GM18858 (cell line): ENCODE measurements at regions not wholly inside any gene's neighbourhood (a gene's known extent, or its start where the extent isn't known, plus 50 kb on each side); places are given as distances from the start of the nearest gene placed in this dataset.
A peak's percentile ranks its signal among the peaks of the same experiment; 100 is the strongest.

Source experiments
- ATAC-seq: cut with Tn5 transposase; IDR thresholded peaks from one replicate; pipeline ENCODE4 v1.9.1; 2021; ENCODE audit not compliant: unreplicated experiment

GRCh38 chr6:26214803-26215584 is 127.8 kb downstream of the HFE start:
- ATAC-seq: no peak

DNA sequence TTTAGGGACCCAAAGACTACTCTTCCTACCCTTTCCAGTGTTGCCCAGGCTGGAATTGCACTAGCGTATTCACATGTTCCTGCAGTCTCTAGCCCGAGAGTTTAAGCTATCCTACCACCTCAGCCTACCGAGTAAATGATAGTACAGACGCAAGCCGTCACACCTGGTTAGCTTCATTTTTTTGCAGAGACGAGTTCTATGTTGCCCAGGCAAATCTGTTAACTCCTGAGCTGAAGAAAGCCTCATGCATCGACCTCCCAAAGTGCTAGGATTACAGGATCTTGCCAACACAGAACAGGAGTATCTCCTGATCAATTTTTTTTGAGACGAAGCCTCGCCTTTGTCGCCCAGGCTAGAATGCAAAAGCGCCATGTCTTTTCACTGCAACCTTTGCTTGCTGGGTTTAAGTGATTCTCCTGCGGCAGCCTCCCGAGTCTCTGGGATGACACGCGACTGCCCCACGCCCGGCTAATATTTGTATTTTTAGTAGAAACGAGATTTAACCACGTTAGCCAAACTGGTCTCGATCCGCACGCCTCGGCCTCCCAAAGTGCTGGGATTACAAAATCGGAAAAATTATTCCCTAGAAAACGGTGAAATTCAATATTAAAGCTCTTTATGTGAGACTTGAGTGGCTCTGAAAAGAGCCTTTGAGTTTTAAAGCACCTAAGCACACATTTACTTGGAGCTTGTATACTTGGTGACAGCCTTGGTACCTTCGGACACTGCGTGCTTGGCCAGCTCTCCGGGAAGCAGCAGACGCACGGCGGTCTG is 128.5 kb downstream of the HFE start:
- peak; percentile 9 for ATAC-seq

- ATAC-seq: peak; percentile 60
Observed at GRCh38 chr6:26216359-26216885, 129.2 kb downstream of the HFE start.

- peak; percentile 12 for ATAC-seq
Observed at GRCh38 chr6:26216886-26217713, 129.9 kb downstream of the HFE start.

DNA sequence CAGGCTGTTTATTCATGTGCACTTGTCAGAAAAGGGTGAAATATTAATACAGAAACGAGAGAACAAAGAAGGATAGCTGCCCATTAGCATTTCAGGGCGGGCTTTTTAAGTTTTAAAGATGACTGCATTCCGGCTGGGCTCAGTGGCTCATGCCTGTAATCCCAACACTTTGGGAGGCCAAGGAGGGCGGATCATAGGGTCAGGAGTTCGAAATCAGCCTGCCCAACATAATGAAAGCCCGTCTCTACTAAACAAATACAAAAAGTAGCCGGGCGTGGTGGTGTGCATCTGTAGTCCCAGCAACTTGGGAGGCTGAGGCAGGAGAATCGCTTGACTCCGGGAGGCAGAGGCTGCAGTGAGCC is 130.5 kb downstream of the HFE start:
- no peak for ATAC-seq

GRCh38 chr6:26218824-26219223 is 131.6 kb downstream of the HFE start:
- ATAC-seq: no peak

- ATAC-seq: no peak
Observed at GRCh38 chr6:26220145-26220970, 133.1 kb downstream of the HFE start.

DNA sequence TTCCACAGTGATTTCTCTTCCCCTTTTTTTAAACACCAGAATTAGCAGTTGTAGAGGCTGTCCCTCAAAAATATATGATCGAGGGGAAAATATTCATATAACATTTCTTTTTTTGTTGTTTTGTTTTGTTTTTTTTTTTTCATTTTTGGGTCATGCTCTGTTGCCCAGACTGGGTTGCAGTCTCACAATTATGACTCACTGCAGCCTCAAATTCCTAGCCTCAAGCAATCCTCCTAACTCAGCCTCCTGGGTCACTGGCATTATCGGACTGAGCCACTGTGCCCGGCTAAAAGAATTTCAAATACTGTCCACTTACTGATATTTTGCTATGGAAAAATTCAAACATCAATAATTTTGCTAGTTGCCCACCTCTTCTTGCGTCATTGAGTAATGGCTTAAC is 134.0 kb downstream of the HFE start:
- ATAC-seq: no peak

GRCh38 chr6:26222571-26222970 is 135.3 kb downstream of the HFE start:
- ATAC-seq: no peak

DNA sequence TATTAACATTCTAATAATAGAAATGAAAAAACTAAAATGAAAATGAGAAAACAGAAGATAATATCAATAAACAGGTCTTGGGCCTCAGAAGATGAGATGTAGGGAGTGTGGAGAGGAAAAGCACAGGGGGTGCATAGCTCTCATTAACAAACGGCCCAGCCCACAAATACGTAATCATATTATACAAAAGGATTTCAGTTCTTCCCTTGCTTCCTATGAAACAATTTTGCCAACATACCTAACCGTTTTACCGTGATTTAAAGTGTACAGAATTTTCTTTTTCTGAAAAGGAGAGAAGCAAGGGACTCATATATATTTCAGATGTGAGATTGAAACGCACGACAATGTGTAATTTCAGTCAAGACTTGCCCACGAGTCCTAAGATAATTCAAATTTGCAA is 136.0 kb downstream of the HFE start:
- no peak for ATAC-seq

- peak; percentile 58 for ATAC-seq
Observed at GRCh38 chr6:26223650-26224546, 136.7 kb downstream of the HFE start.

DNA sequence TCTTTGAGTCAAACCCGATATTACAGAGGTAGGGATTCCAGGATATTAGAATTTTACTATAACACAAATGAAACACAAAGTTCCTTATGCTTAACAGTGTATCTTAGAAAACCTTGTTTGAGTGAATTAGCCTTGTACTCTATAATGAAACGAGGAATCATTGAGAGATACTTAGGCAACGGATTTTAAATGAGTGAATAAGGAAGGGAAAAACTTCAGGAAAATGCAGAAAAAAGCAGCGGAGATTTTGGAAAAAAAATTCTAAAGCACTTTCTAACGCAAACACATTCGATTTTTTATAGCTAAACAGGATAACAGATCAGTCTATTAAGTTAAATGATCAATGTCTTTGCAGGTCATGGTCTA is 137.3 kb downstream of the HFE start:
- no peak for ATAC-seq

DNA sequence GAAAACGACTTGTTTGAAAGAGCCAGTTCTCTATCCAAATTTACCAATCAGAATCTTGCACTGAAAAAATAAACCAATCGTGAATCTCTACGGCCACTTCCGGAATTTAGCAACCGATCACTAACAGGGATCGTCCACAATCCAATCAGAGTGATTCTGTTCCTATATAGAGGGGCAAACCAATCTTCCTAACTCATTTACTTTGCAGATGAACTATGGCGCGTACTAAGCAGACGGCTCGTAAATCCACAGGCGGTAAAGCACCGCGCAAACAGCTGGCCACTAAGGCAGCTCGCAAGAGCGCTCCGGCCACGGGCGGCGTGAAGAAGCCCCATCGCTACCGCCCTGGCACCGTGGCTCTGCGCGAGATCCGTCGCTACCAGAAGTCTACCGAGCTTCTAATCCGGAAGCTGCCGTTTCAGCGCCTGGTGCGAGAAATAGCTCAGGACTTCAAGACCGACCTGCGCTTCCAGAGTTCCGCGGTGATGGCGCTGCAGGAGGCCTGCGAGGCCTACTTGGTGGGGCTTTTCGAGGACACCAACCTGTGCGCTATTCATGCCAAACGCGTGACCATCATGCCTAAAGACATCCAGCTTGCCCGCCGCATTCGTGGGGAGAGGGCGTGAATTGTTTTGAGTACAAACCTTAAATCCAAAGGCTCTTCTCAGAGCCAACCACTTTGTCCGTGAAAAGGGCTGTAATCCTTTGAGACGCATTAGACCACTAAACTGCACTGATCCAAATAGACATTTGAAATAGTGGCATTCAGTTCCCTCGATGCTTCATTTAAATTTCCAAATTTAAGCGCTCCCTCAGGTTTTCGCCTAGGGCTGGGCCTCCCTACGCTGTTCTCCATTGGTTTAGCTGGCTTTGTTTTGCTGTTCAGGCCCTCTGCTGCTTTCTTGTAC is 138.0 kb downstream of the HFE start:
- no peak for ATAC-seq

DNA sequence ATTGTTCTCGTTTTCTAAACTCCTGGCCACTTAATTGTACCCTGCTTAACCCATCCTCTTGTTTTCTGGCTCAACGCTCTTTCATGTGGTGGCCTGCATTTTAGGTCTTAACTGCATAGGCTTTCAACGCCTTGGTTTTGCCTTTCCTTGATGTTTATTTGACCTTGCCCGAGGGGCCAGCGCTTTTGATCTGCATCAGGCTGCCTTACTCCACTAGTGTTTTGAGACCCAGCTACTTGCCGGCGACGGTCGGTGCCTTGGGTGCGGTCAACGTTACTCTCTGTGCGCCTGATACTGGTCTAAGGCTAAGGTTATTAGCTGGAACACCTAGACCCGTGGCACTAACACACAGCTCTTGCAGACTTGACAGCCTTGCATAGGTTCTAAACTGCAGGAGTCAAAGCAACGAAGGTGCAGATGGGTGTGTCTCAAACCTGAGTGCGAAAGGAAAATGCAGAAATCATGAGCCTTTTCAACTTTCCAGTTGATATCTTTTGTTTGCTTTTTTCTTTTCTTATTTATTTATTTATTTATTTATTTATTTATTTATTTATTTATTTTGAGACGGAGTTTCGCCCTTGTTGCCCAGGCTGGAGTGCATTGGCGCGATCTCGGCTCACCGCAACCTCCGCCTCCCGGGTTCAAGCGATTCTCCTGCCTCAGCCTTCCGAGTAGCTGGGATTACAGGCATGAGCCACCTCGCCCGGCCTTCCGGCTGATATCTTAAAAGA is 138.8 kb downstream of the HFE start:
- ATAC-seq: no peak

GRCh38 chr6:26226579-26226967 is 138.4 kb upstream of the BTN3A2 start:
- ATAC-seq: no peak

- no peak for ATAC-seq
Observed at GRCh38 chr6:26230351-26230750, 134.6 kb upstream of the BTN3A2 start.

DNA sequence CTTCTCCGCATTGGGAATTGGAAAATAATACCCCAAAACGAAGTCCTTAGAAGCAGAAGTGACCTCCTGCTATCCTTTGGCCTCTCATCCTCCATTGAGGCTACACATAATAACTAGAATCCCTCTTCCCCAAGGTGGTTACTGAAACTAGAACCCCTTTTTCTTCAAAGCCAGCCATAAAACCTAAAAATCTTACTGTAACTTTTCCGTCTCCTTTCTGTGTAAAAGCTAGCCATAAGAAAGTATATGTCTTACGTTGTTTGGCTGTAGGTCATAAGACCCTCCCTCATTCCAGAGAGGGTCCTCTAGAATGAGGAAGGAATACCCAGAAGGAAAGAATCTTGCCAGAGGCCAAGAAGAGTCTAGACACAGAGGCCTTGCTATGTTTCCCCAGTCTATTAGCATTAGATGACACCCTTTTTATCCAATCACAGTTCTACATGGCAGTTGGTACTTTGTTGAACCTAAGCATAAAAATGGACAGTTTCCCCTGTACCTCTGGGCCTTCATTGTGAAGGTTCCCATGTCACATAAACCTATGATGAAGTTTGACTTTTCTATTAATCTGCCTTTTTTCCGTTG is 133.9 kb upstream of the BTN3A2 start:
- no peak for ATAC-seq
